ENCODE measurements at regions not wholly inside any gene's neighbourhood (a gene's known extent, or its start where the extent isn't known, plus 50 kb on each side); places are given as distances from the start of the nearest gene placed in this dataset.

DNA sequence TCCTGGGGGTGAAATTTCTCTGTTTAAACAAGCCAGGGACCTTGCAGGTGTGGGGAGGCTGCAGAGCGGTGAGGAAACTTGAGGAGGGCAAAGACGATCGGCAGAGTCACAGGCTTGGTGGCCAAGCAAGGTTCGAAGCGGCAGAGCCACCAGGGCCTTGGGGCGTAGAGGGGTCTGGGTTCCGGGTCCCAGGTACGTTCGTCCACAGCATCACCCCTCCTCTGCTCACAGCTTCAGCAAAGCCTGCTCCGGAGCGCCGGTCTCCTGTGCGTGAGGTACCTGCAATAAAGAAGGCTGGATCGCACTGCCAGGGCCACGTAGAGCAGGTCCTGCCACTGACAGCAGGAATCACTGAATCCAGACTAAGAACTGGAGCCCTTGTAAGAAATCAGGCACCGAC lies 66.8 kb upstream of the PCSK6 start:
- H3K36me3 Mint-ChIP-seq = no peaks in the 10 kb centered on the region
- intact Hi-C loops (cut with micrococcal nuclease) = no loop called here
- H3K27me3 ChIP-seq (ENCODE audit: control insufficient read depth, insufficient read depth, low read length) = no peaks in the 10 kb centered on the region
- H3K27me3 Mint-ChIP-seq (ENCODE audit: low read depth in 2 of 2) = peaks cover 9 to 16% of the 10 kb centered on the region in 2 donors
- H3K36me3 ChIP-seq (ENCODE audit: control insufficient read depth, insufficient read depth, low read length) = no peaks in the 10 kb centered on the region
- no peaks in the 10 kb centered on the region for H3K9me3 ChIP-seq (ENCODE audit: control insufficient read depth, insufficient read depth, low read length)
- no peak overlapping the region for H3K27ac Mint-ChIP-seq
- no peak for TF ChIP-seq CTCF (IDR thresholded peaks at IDR 0.05)
- DNase-seq (no peak), ATAC-seq (no peak)
- no peak overlapping the region for H3K27ac ChIP-seq (ENCODE audit: low read length)
- no peak overlapping the region for H3K4me3 ChIP-seq (ENCODE audit: low read length)
- no peaks in the 10 kb centered on the region for H3K9me3 Mint-ChIP-seq
- no peaks in the 10 kb centered on the region for H3K4me1 ChIP-seq (ENCODE audit: control insufficient read depth, insufficient read depth, low read length)
- H3K4me3 Mint-ChIP-seq = no peak overlapping the region
- no peaks in the 10 kb centered on the region for H3K4me1 Mint-ChIP-seq
- WGBS (ENCODE audit: insufficient coverage) = 93% methylated on average over 16 of the region's 16 CpGs

- ATAC-seq (no peak), DNase-seq (no peak)
- no peak overlapping the region for H3K27ac Mint-ChIP-seq
- H3K9me3 Mint-ChIP-seq = no peaks in the 10 kb centered on the region
- no peaks in the 10 kb centered on the region for H3K9me3 ChIP-seq (ENCODE audit: control insufficient read depth, insufficient read depth, low read length)
- no peaks in the 10 kb centered on the region for H3K4me1 Mint-ChIP-seq
- no peaks in the 10 kb centered on the region for H3K27me3 ChIP-seq (ENCODE audit: control insufficient read depth, insufficient read depth, low read length)
- no peaks in the 10 kb centered on the region for H3K36me3 ChIP-seq (ENCODE audit: control insufficient read depth, insufficient read depth, low read length)
- peaks cover 10 to 11% of the 10 kb centered on the region in 2 donors for H3K27me3 Mint-ChIP-seq (ENCODE audit: low read depth in 2 of 2)
- intact Hi-C loops (cut with micrococcal nuclease) = no loop called here
- H3K27ac ChIP-seq (ENCODE audit: low read length) = no peak overlapping the region
- 91% methylated on average over 25 of the region's 25 CpGs for WGBS (ENCODE audit: insufficient coverage)
- H3K4me1 ChIP-seq (ENCODE audit: control insufficient read depth, insufficient read depth, low read length) = no peaks in the 10 kb centered on the region
- no peaks in the 10 kb centered on the region for H3K36me3 Mint-ChIP-seq
- no peak for TF ChIP-seq CTCF (IDR thresholded peaks at IDR 0.05)
- H3K4me3 Mint-ChIP-seq = no peak overlapping the region
- no peak overlapping the region for H3K4me3 ChIP-seq (ENCODE audit: low read length)
Measured at GRCh38 chr15:101554115-101554915, 64.8 kb upstream of the PCSK6 start.

- Histone ChIP-seq H3K27me3 (ENCODE audit: control insufficient read depth, insufficient read depth, low read length) (no peaks in the 10 kb centered on the region), H3K9me3 (ENCODE audit: control insufficient read depth, insufficient read depth, low read length) (no peaks in the 10 kb centered on the region), H3K36me3 (ENCODE audit: control insufficient read depth, insufficient read depth, low read length) (no peaks in the 10 kb centered on the region), H3K4me3 (ENCODE audit: low read length) (no peak overlapping the region), H3K27ac (ENCODE audit: low read length) (no peak overlapping the region), H3K4me1 (ENCODE audit: control insufficient read depth, insufficient read depth, low read length) (no peaks in the 10 kb centered on the region)
- intact Hi-C loops (cut with micrococcal nuclease) = no loop called here
- Mint-ChIP-seq H3K27ac (no peak overlapping the region), H3K4me1 (no peaks in the 10 kb centered on the region), H3K27me3 (ENCODE audit: low read depth in 2 of 2) (peaks cover 12 to 21% of the 10 kb centered on the region in 2 donors), H3K9me3 (no peaks in the 10 kb centered on the region), H3K4me3 (no peak overlapping the region), H3K36me3 (no peaks in the 10 kb centered on the region)
- 90% methylated on average over 20 of the region's 20 CpGs for WGBS (ENCODE audit: insufficient coverage)
- DNase-seq (no peak), ATAC-seq (peak in 1 of 3 donors; percentile 41)
- no peak for TF ChIP-seq CTCF (IDR thresholded peaks at IDR 0.05)
Measured at GRCh38 chr15:101551696-101552591, 62.4 kb upstream of the PCSK6 start.
